MM.1S (cell line): ENCODE measurements at regions not wholly inside any gene's neighbourhood (a gene's known extent, or its start where the extent isn't known, plus 50 kb on each side); places are given as distances from the start of the nearest gene placed in this dataset.

Experiments
- EZH2 ChIP-seq: fragments of 300-600 bp; sonication (generic); optimal IDR thresholded peaks from 2 replicates; pipeline ENCODE3; 2017; ENCODE audit warnings: low read depth, mild to moderate bottlenecking, antibody characterized with exemption, low read length, mixed read lengths
- EZH2phosphoT487 ChIP-seq: fragments of 300-600 bp; sonication (generic); IDR thresholded peaks from 2 replicates; pipeline ENCODE4 v1.6.1; 2018; ENCODE audit warnings: antibody characterized with exemption, low read length
- TF ChIP-seq, protein P1 (sequence below): fragments of 300-600 bp; sonication (generic); IDR thresholded peaks from 2 replicates; pipeline ENCODE4 v1.5.1; 2016; ENCODE audit warnings: antibody characterized with exemption, low read length, mixed read lengths

DNA sequence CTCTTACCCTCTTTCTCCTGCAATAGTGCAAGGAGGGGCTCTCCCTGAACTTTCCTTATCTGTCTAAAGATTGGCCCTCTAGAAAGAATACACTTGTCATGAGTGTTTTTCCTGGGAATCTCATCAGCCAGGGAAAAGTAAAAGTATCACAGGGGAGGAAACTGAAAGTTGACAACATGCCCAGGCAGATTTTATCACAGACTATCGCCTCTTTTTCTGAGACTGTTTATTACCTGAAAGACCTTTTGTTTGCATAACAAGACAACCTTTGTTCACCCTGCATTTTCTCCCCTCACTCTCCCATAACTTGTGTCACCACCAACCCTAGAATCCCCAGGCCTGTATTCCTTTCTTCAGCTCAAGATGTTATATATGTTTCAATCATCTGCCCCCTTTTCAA, 794.7 kb upstream of the ADAMTS5 start:
- TF ChIP-seq EZH2 (no peak), EZH2phosphoT487 (no peak)
- TF ChIP-seq, protein P1, sequence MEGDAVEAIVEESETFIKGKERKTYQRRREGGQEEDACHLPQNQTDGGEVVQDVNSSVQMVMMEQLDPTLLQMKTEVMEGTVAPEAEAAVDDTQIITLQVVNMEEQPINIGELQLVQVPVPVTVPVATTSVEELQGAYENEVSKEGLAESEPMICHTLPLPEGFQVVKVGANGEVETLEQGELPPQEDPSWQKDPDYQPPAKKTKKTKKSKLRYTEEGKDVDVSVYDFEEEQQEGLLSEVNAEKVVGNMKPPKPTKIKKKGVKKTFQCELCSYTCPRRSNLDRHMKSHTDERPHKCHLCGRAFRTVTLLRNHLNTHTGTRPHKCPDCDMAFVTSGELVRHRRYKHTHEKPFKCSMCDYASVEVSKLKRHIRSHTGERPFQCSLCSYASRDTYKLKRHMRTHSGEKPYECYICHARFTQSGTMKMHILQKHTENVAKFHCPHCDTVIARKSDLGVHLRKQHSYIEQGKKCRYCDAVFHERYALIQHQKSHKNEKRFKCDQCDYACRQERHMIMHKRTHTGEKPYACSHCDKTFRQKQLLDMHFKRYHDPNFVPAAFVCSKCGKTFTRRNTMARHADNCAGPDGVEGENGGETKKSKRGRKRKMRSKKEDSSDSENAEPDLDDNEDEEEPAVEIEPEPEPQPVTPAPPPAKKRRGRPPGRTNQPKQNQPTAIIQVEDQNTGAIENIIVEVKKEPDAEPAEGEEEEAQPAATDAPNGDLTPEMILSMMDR = no peak
